ENCODE measurements at regions not wholly inside any gene's neighbourhood (a gene's known extent, or its start where the extent isn't known, plus 50 kb on each side); places are given as distances from the start of the nearest gene placed in this dataset.

DNA sequence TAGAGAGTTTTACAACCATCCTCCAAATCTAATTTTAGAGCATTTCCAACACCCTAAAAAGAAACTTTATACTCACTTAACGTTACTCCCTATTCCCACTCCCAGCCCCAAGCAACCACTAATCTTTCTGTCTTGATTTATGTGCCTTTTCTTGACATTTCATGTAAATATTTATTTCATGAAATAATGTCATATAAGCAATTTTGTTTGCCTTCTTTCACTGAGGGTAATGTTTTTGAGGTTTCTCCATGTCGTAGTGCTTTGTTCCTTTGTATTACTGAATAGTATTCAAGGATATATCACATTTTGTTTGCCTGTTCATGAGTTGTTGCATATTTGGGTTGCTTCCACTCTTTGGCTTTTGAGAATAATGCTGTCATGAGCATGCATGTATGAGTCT lies 155.4 kb upstream of the PLAAT1 start:
- no peaks in the 10 kb centered on the region for H3K9me1 ChIP-seq (ENCODE audit: control insufficient read depth, insufficient read depth, low read length)
- no peaks in the 10 kb centered on the region for H3K27me3 ChIP-seq (ENCODE audit: control insufficient read depth in 2 of 2, insufficient read depth in 2 of 2, low read length in 2 of 2)
- no peaks in the 10 kb centered on the region for H3K36me3 ChIP-seq (ENCODE audit: control insufficient read depth, insufficient read depth, low read length)
- H3K4me1 ChIP-seq (replicated peaks in 1 of 2; ENCODE audit: control insufficient read depth in 2 of 2, insufficient read depth in 2 of 2, low read length in 2 of 2), result no peaks in the 10 kb centered on the region
- ATAC-seq (no peak), DNase-seq (ENCODE audit: extremely low read depth in 1 of 4, low spot score in 3 of 4) (no peak), FAIRE-seq (no peak)
- in situ Hi-C loops (cut with MboI), result no loop called here
- CTCF ChIA-PET (ENCODE audit: low intra/inter-chr PET ratio), result no interaction called here
- no peak overlapping the region for H3K4me3 ChIP-seq
- POLR2A ChIA-PET, result no interaction called here
- no peaks in the 10 kb centered on the region for H3K79me2 ChIP-seq (ENCODE audit: control insufficient read depth, insufficient read depth, low read length)
- H2AFZ ChIP-seq (ENCODE audit: low read depth, low read length), result no peak overlapping the region
- intact Hi-C loops (cut with micrococcal nuclease), result no loop called here
- H3K4me2 ChIP-seq (ENCODE audit: insufficient read depth, low read length), result no peak overlapping the region
- no peak overlapping the region for H3K27ac ChIP-seq (ENCODE audit: extremely low read depth, low read depth, low read length)
- no peaks in the 10 kb centered on the region for H4K20me1 ChIP-seq (replicated peaks; ENCODE audit: control insufficient read depth, insufficient read depth, low read length)
- WGBS (ENCODE audit: insufficient coverage, low coverage, missing lambda C conversion rate), result 0% methylated on average over 2 of the region's 2 CpGs
- BruUV-seq (replicated peaks), result no TSS peak
- no peaks in the 10 kb centered on the region; the same call in 1 of the 2 replicates for H3K9me3 ChIP-seq (replicated peaks; ENCODE audit: control insufficient read depth, insufficient read depth, low read depth, low read length)
- TF ChIP-seq MAFG (tag; conservative IDR thresholded peaks at IDR 0.05) (peak; percentile 59), ETV1 (tag; conservative IDR thresholded peaks at IDR 0.05; ENCODE audit: low read depth) (no peak), MED1 (CRISPR knock-in tag; IDR thresholded peaks at IDR 0.05; ENCODE audit: borderline replicate concordance) (no peak), DMBX1 (CRISPR knock-in tag; IDR thresholded peaks at IDR 0.05; ENCODE audit: borderline replicate concordance) (no peak), MAFF (IDR thresholded peaks at IDR 0.05; ENCODE audit: low read length) (peak; percentile 42), ZNF316 (IDR thresholded peaks at IDR 0.05) (peak; percentile 77), TFAM (CRISPR knock-in tag; conservative IDR thresholded peaks at IDR 0.05) (no peak), NR2C2 (CRISPR knock-in tag; IDR thresholded peaks at IDR 0.05) (no peak), NR2C2 (tag; IDR thresholded peaks at IDR 0.05) (no peak), RBBP5 (IDR thresholded peaks at IDR 0.05; ENCODE audit: borderline replicate concordance, insufficient read depth, low read length, poor library complexity, severe bottlenecking) (no peak), C11orf30 (IDR thresholded peaks at IDR 0.05; ENCODE audit: low read depth) (peak; percentile 51; the same call in 1 of the 2 replicates), CCNT2 (IDR thresholded peaks at IDR 0.05; ENCODE audit: borderline replicate concordance, extremely low read depth, insufficient read length, low read depth, low read length) (no peak), HCFC1 (IDR thresholded peaks at IDR 0.05; ENCODE audit: low read depth, low read length) (no peak), ZNF24 (IDR thresholded peaks at IDR 0.05) (no peak), GTF2A2 (tag; IDR thresholded peaks at IDR 0.05) (no peak)
- TF ChIP-seq, protein P1, sequence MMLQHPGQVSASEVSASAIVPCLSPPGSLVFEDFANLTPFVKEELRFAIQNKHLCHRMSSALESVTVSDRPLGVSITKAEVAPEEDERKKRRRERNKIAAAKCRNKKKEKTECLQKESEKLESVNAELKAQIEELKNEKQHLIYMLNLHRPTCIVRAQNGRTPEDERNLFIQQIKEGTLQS (IDR thresholded peaks at IDR 0.05), result no peak
- TF ChIP-seq, protein P1 (CRISPR knock-in tag; conservative IDR thresholded peaks at IDR 0.05), result no peak
- no peak overlapping the region for H3K9ac ChIP-seq (ENCODE audit: insufficient read depth in 1 of 2, low read depth in 2 of 2, low read length in 2 of 2)
